ENCODE measurements at regions not wholly inside any gene's neighbourhood (a gene's known extent, or its start where the extent isn't known, plus 50 kb on each side); places are given as distances from the start of the nearest gene placed in this dataset.
A peak's percentile ranks its signal among the peaks of the same experiment; 100 is the strongest.

DNA sequence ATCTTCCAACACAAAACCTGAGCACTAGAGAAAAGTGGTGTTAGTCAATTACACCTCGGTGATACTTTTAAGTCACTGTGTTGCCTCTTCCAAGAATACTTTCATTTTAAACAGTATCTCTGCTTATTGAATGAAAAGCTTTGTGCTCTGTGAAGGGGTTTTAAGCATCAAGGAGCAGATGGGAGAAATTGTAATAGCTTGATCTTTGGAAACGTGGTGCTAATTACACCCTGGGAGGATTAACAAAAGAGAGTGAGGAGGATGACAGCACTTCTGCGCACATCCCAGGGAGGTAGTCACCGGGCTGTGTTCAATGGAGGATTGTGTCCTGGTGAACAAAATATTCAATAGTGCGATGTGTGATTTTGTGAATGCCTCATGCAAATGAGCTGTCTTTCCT, 477.4 kb upstream of the ADAMTS16 start:
- TF ChIP-seq TAF1 (IDR thresholded peaks at IDR 0.05; ENCODE audit: borderline replicate concordance, insufficient read depth, low read length) (no peak), SIN3A (IDR thresholded peaks at IDR 0.05; ENCODE audit: borderline replicate concordance, insufficient read depth, low read length) (peak; percentile 64; the same call in 1 of the 2 replicates), POLR2AphosphoS5 (IDR thresholded peaks at IDR 0.05; ENCODE audit: low read depth, low read length) (peak; percentile 14; the same call in 1 of the 2 replicates)
- TF ChIP-seq, protein P1, sequence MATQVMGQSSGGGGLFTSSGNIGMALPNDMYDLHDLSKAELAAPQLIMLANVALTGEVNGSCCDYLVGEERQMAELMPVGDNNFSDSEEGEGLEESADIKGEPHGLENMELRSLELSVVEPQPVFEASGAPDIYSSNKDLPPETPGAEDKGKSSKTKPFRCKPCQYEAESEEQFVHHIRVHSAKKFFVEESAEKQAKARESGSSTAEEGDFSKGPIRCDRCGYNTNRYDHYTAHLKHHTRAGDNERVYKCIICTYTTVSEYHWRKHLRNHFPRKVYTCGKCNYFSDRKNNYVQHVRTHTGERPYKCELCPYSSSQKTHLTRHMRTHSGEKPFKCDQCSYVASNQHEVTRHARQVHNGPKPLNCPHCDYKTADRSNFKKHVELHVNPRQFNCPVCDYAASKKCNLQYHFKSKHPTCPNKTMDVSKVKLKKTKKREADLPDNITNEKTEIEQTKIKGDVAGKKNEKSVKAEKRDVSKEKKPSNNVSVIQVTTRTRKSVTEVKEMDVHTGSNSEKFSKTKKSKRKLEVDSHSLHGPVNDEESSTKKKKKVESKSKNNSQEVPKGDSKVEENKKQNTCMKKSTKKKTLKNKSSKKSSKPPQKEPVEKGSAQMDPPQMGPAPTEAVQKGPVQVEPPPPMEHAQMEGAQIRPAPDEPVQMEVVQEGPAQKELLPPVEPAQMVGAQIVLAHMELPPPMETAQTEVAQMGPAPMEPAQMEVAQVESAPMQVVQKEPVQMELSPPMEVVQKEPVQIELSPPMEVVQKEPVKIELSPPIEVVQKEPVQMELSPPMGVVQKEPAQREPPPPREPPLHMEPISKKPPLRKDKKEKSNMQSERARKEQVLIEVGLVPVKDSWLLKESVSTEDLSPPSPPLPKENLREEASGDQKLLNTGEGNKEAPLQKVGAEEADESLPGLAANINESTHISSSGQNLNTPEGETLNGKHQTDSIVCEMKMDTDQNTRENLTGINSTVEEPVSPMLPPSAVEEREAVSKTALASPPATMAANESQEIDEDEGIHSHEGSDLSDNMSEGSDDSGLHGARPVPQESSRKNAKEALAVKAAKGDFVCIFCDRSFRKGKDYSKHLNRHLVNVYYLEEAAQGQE (IDR thresholded peaks at IDR 0.05; ENCODE audit: insufficient read depth in 1 of 2, low read depth in 2 of 2, low read length in 2 of 2), result no peak

DNA sequence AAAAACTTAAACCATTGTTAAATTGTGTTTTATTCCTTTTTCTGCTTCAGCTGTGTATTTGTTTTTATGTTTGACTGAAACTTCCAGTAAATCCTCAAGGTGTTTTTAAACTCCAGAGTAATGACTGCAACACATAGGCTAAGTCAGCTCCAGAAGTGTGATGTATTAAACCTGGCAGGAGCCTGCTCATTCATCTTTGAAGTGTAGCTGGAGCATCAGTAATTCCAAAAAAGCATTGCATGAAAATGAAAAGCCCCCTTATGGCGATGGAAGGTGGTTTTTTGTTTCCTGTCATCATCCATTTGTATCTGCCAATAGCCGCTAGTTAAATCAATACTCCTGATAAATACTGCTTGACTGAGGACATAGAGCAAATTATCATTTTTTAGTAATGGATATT, 474.2 kb upstream of the ADAMTS16 start:
- TF ChIP-seq TAF1 (IDR thresholded peaks at IDR 0.05; ENCODE audit: borderline replicate concordance, insufficient read depth, low read length) (no peak), POLR2AphosphoS5 (IDR thresholded peaks at IDR 0.05; ENCODE audit: low read depth, low read length) (no peak), SIN3A (IDR thresholded peaks at IDR 0.05; ENCODE audit: borderline replicate concordance, insufficient read depth, low read length) (no peak), FOXP2 (optimal IDR thresholded peaks at IDR 0.05; ENCODE audit: borderline replicate concordance, extremely low read depth, extremely low read length, insufficient read depth) (no peak)
- TF ChIP-seq, protein P1 (IDR thresholded peaks at IDR 0.05; ENCODE audit: insufficient read depth in 1 of 2, low read depth in 2 of 2, low read length in 2 of 2), result no peak

DNA sequence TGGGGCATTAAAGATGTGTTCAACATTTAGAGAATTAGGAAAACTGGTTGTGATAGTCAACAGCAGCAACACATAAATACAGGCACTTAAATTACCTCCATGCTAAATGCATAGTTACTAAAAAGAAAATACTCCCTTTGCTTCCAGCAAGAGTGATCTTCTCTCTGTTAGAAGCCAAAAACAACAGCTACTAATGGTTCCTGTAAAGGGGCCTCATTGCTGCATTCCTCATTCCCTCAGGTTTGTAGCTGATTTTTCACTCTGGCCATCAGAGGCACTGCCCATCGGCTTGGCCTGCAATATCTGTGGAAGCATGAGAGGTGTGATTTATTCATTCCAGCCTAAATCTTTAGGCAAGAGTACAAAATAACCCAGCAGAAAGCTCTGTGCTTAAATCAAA, 466.0 kb upstream of the ADAMTS16 start:
- TF ChIP-seq POLR2AphosphoS5 (IDR thresholded peaks at IDR 0.05; ENCODE audit: low read depth, low read length), result no peak
- no peak for TF ChIP-seq FOXP2 (optimal IDR thresholded peaks at IDR 0.05; ENCODE audit: borderline replicate concordance, extremely low read depth, extremely low read length, insufficient read depth)
- no peak for TF ChIP-seq SIN3A (IDR thresholded peaks at IDR 0.05; ENCODE audit: borderline replicate concordance, insufficient read depth, low read length)

DNA sequence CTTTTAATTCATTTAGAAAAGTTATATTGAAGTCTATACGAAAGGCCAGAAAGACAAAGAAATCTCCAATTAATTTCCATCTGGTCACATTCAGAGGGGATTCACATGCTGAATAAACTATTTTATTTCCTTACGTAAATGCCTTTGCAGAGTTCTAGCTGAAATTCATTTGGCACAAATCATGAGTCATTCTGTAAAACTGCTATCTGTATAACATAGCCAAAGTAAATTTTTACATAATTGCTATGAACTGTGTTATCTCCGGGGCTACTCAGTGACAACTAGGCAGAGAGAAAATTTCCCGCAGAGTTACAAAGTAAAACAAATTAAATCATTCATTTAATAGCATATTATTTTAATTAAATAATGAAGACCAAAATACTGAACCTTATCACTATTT, 463.2 kb upstream of the ADAMTS16 start:
- no peak for TF ChIP-seq POLR2AphosphoS5 (IDR thresholded peaks at IDR 0.05; ENCODE audit: low read depth, low read length)
- TF ChIP-seq TAF1 (IDR thresholded peaks at IDR 0.05; ENCODE audit: borderline replicate concordance, insufficient read depth, low read length), result no peak
- TF ChIP-seq, protein P1 (IDR thresholded peaks at IDR 0.05; ENCODE audit: insufficient read depth in 1 of 2, low read depth in 2 of 2, low read length in 2 of 2), result no peak

DNA sequence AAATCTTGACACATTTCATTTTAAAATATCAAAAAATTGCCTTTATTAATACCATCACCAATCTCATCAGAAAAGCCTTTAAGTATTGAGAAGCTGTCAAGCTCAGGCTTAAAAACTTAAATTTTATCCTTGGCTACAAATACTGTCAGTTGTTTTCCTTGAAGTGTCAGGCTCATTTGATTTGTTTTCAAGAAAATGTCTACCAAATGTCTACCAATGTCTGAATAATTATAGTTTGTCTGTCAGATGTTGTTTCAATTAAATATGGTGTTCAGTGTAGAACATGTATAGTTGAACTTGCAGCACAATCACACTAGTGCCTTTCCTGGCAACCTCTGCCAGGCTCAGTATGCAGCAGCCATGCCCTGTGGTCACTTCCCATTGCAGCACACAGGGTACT, 455.2 kb upstream of the ADAMTS16 start:
- TF ChIP-seq POLR2AphosphoS5 (IDR thresholded peaks at IDR 0.05; ENCODE audit: low read depth, low read length) (no peak), TAF1 (IDR thresholded peaks at IDR 0.05; ENCODE audit: borderline replicate concordance, insufficient read depth, low read length) (no peak), SIN3A (IDR thresholded peaks at IDR 0.05; ENCODE audit: borderline replicate concordance, insufficient read depth, low read length) (no peak), FOXP2 (optimal IDR thresholded peaks at IDR 0.05; ENCODE audit: borderline replicate concordance, extremely low read depth, extremely low read length, insufficient read depth) (no peak)
- TF ChIP-seq, protein P1 (IDR thresholded peaks at IDR 0.05; ENCODE audit: insufficient read depth in 1 of 2, low read depth in 2 of 2, low read length in 2 of 2), result no peak

Data from PFSK-1 (cell line).